Nephron progenitor cell (in vitro differentiated cells): ENCODE measurements at regions not wholly inside any gene's neighbourhood (a gene's known extent, or its start where the extent isn't known, plus 50 kb on each side); places are given as distances from the start of the nearest gene placed in this dataset.

ENCODE experiments used
- DNase-seq: peaks from one replicate; pipeline ENCODE4 v3.0.0; 2021
- H3K27ac Mint-ChIP-seq: 2 replicates; pipeline ENCODE4 v1.8.0; 2021; ENCODE audit warnings: mild to moderate bottlenecking, moderate library complexity, mixed read lengths
- H3K27me3 Mint-ChIP-seq: 2 replicates; pipeline ENCODE4 v1.8.0; 2021; ENCODE audit warnings: mild to moderate bottlenecking, low read depth, mixed read lengths; ENCODE audit not compliant: poor library complexity
- H3K36me3 Mint-ChIP-seq: 2 replicates; pipeline ENCODE4 v1.8.0; 2021; ENCODE audit warnings: low read depth, mixed read lengths
- H3K4me1 Mint-ChIP-seq: 2 replicates; pipeline ENCODE4 v1.8.0; 2021; ENCODE audit warnings: mixed read lengths
- H3K4me3 Mint-ChIP-seq: 2 replicates; pipeline ENCODE4 v1.8.0; 2021; ENCODE audit warnings: mild to moderate bottlenecking, moderate library complexity, mixed read lengths
- H3K9me3 Mint-ChIP-seq: 2 replicates; pipeline ENCODE4 v1.8.0; 2021; ENCODE audit warnings: mild to moderate bottlenecking, moderate library complexity, mixed read lengths
- CTCF ChIP-seq: fragments of 200-600 bp; sonication (generic); IDR thresholded peaks from 2 replicates; pipeline ENCODE4 v1.5.0; 2021; ENCODE audit warnings: antibody characterized with exemption

- DNase-seq: no peak
- Mint-ChIP-seq H3K36me3 (no peaks in the 10 kb centered on the region), H3K27me3 (peaks cover 3% of the 10 kb centered on the region), H3K9me3 (no peaks in the 10 kb centered on the region), H3K4me3 (no peak overlapping the region), H3K27ac (no peak overlapping the region), H3K4me1 (no peaks in the 10 kb centered on the region)
- TF ChIP-seq CTCF: no peak
Observed at GRCh38 chr2:100673691-100674485, 111.1 kb downstream of the PDCL3 start.

GRCh38 chr2:100674666-100675065 lies 111.9 kb downstream of the PDCL3 start:
- H3K36me3 Mint-ChIP-seq: no peaks in the 10 kb centered on the region

GRCh38 chr2:100675373-100675772 lies 112.6 kb downstream of the PDCL3 start:
- no peak for DNase-seq
- Mint-ChIP-seq H3K9me3 (no peaks in the 10 kb centered on the region), H3K4me3 (no peak overlapping the region), H3K27me3 (peaks cover 16% of the 10 kb centered on the region), H3K27ac (no peak overlapping the region), H3K36me3 (no peaks in the 10 kb centered on the region), H3K4me1 (no peaks in the 10 kb centered on the region)
- no peak for TF ChIP-seq CTCF

More at GRCh38 chr2:100674666-100675065, 111.9 kb downstream of the PDCL3 start:
- Mint-ChIP-seq H3K4me1 (no peaks in the 10 kb centered on the region), H3K27ac (no peak overlapping the region), H3K9me3 (no peaks in the 10 kb centered on the region), H3K4me3 (no peak overlapping the region), H3K27me3 (peaks cover 10% of the 10 kb centered on the region)
- TF ChIP-seq CTCF: no peak
- no peak for DNase-seq

- no peaks in the 10 kb centered on the region for H3K4me1 Mint-ChIP-seq
- no peak overlapping the region for H3K4me3 Mint-ChIP-seq
- H3K27me3 Mint-ChIP-seq: peaks cover 19% of the 10 kb centered on the region
- no peaks in the 10 kb centered on the region for H3K9me3 Mint-ChIP-seq
- DNase-seq: no peak
- H3K36me3 Mint-ChIP-seq: no peaks in the 10 kb centered on the region
- TF ChIP-seq CTCF: no peak
- H3K27ac Mint-ChIP-seq: no peak overlapping the region
Observed at GRCh38 chr2:100675855-100676254, 113.1 kb downstream of the PDCL3 start.

- no peak overlapping the region for H3K4me3 Mint-ChIP-seq
- no peak for DNase-seq
- H3K27ac Mint-ChIP-seq: no peak overlapping the region
- peaks cover 19% of the 10 kb centered on the region for H3K27me3 Mint-ChIP-seq
- no peaks in the 10 kb centered on the region for H3K36me3 Mint-ChIP-seq
- no peaks in the 10 kb centered on the region for H3K9me3 Mint-ChIP-seq
- no peak for TF ChIP-seq CTCF
- H3K4me1 Mint-ChIP-seq: no peaks in the 10 kb centered on the region
Observed at GRCh38 chr2:100676346-100676745, 113.6 kb downstream of the PDCL3 start.

- no peak for TF ChIP-seq CTCF
- no peak for DNase-seq
Observed at GRCh38 chr2:100677611-100678185, 114.9 kb downstream of the PDCL3 start.

More at GRCh38 chr2:100677611-100678185, 114.9 kb downstream of the PDCL3 start:
- Mint-ChIP-seq H3K36me3 (no peaks in the 10 kb centered on the region), H3K27ac (no peak overlapping the region), H3K4me3 (no peak overlapping the region), H3K27me3 (peaks cover 19% of the 10 kb centered on the region), H3K9me3 (peaks cover 4% of the 10 kb centered on the region), H3K4me1 (no peaks in the 10 kb centered on the region)
